Cardiac fibroblast (primary cell): ENCODE measurements at regions not wholly inside any gene's neighbourhood (a gene's known extent, or its start where the extent isn't known, plus 50 kb on each side); places are given as distances from the start of the nearest gene placed in this dataset.
"Not testable (repeated sequence)": the region's sequence is repeated elsewhere in the genome, so short reads cannot be mapped to it uniquely, and the experiment has no call there.

Experiments
- DNase-seq, 2 donors: peaks; one replicate each; pipeline versions ENCODE4 v3.0.0 to v3.0.0-alpha.2; 2010; ENCODE audit warnings: low read depth in 2 of 2
- H3K4me3 ChIP-seq, 2 donors: replicated peaks in 1 of 2; 1 replicate in 1 of 2; 2 replicates in 1 of 2; pipeline ENCODE4 v1.5.1; 2011; ENCODE audit warnings: low read depth in 2 of 2, low read length in 2 of 2, mild to moderate bottlenecking in 2 of 2, moderate library complexity in 1 of 2
- TF ChIP-seq, protein P1 (sequence below): IDR thresholded peaks from one replicate; pipeline ENCODE4 v1.5.1; 2011; ENCODE audit warnings: low read depth, mild to moderate bottlenecking, low read length, inconsistent platforms

DNA sequence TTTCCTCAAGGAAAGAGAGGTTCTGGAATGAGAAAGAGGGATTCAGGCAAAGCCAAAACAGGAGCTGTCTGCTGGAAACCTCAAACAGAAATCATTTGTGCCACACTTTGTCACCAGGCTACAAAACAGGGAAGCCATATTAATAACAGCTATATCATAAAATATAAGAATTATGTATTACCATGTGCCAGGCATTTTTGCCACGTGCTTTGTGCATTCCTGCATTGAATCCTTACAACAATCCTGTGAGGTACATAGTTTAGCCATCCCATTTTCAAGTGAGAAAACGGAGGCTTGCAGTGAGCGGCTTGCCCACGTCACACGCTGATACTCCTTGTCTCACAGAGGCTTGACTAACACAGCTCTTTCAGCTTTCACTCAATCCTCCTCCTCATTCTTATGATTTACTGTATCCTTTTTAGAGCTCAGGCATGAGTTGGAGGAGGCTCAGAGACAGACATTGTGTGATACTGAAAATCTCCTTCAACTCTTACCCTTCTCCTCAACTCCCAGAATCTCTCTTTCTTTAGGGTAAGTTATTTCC lies 148.4 kb upstream of the MEX3C start:
- no peak for DNase-seq
- TF ChIP-seq, protein P1, sequence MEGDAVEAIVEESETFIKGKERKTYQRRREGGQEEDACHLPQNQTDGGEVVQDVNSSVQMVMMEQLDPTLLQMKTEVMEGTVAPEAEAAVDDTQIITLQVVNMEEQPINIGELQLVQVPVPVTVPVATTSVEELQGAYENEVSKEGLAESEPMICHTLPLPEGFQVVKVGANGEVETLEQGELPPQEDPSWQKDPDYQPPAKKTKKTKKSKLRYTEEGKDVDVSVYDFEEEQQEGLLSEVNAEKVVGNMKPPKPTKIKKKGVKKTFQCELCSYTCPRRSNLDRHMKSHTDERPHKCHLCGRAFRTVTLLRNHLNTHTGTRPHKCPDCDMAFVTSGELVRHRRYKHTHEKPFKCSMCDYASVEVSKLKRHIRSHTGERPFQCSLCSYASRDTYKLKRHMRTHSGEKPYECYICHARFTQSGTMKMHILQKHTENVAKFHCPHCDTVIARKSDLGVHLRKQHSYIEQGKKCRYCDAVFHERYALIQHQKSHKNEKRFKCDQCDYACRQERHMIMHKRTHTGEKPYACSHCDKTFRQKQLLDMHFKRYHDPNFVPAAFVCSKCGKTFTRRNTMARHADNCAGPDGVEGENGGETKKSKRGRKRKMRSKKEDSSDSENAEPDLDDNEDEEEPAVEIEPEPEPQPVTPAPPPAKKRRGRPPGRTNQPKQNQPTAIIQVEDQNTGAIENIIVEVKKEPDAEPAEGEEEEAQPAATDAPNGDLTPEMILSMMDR, result no peak
- no peak overlapping the region for H3K4me3 ChIP-seq

- TF ChIP-seq, protein P1, result no peak
- H3K4me3 ChIP-seq, result no peak overlapping the region
- DNase-seq, result no peak
Observed at GRCh38 chr18:51346404-51346803, 148.9 kb upstream of the MEX3C start.

GRCh38 chr18:51350081-51350480 lies 152.6 kb upstream of the MEX3C start:
- TF ChIP-seq, protein P1, result no peak
- no peak overlapping the region for H3K4me3 ChIP-seq
- no peak for DNase-seq

GRCh38 chr18:51355841-51356240 lies 158.4 kb upstream of the MEX3C start:
- no peak overlapping the region for H3K4me3 ChIP-seq
- TF ChIP-seq, protein P1, result no peak
- no peak for DNase-seq

DNA sequence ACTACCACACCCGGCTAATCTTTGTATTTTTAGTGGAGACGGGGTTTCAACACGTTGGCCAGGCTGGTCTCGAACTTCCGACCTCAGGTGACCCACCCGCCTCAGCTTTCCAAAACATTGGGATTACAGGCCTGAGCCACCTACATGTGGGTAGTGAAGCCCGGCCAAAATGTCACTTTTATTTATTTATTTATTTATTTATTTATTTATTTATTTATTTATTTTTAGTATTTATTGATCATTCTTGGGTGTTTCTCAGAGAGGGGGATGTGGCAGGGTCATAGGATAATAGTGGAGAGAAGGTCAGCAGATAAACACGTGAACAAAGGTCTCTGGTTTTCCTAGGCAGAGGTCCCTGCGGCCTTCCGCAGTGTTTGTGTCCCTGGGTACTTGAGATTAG lies 162.8 kb upstream of the MEX3C start:
- H3K4me3 ChIP-seq, DNase-seq: not testable (repeated sequence)

DNA sequence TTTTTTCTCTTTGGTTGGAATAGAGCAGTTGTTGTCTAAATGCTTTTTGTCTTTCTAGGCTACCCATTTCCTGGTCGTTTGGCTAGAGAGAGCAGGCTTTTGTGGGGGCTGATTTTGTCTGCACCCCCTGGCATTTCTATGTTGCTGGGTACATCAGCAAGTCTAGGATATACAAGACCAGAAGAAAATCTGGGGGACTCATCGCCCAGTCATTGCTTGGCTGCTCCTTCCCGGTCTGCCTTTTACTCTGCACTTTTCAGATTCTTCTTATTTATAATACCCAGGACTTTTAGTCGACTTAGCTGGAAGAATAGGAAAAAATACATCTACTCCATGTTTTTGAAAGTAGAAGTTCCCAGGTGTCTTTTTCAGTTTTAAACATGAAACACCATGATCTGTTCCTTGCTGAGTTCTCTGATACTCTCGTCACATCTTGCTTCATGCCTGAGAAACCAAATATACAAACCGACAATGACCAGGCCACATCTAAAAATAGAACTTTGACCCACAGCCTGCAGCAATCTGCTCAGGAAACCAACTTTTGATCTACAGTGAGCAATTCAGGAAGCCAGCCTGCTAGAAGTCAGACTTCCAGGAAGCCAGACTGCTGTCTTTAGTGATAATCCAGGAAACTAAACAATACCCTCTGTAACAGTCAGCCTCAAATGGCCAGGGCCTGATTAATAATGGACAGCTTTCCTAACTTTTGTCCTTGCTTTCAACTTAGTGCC lies 163.8 kb upstream of the MEX3C start:
- TF ChIP-seq, protein P1, result no peak
- DNase-seq, result peak; percentile 43 to 73
- H3K4me3 ChIP-seq, result no peak overlapping the region

DNA sequence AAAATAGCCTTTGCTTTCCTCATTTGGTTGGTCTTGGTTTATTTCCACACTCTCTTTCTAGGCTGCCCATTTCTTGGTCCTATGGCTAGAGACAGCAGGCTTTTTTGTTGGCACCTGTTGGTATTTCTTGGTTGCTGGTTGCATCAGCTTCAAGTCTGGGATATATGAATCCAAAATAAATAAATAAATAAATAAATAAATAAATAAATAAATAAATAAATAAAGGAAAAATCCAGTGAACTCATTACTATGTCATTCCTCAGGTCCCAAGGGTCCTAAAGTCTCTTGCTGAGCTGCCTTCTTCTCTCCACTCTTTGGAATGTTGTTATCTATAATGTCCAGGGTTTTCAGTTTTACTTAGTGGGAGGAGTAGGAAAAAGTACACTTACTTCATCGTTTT lies 165.9 kb upstream of the MEX3C start:
- TF ChIP-seq, protein P1, result no peak
- peak in 1 of 2 donors; percentile 10 for DNase-seq
- H3K4me3 ChIP-seq, result no peak overlapping the region
